ENCODE measurements at regions not wholly inside any gene's neighbourhood (a gene's known extent, or its start where the extent isn't known, plus 50 kb on each side); places are given as distances from the start of the nearest gene placed in this dataset.

DNA sequence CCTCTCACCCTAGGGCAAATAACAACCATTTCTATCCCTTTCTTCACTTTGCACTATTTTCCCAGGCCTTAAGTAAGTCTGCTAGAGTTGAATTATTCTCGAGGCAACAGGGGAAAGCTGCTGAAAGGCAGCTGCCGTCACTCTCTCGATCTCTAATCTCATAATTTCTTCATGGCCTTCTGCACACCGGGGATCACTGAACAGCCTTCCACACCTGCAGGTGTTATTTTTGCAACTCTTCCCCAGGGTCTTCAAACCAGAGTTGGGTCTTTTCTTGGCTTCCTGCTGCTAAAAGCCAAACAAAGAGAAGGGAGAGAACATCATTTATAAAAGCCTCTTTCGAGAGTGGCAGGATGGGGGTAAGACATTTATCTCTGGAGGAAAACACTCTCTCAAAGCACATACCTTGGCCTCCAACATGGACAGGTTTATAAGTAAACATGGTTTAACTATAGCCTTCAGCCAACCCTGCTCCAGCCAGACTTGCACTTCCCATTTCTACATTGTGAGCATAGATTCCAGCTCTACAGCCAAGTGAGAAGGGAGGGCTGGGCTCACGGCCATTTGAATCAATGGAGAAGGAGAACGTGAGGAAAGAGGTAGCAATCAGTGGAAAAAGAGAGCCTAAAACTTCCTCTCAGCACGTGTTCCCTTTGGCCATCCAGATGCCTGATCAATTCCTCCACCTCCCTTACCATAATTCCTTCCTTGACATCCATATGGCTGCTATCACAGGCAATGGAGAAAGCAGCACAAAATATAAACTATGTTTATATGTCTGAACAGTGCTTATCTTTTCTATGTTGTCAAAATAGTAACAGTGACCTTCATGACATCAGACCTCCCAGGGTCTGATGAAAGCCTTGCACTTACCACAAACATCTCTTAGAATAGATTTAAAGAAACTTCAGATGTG is 464.9 kb downstream of the TLE1 start:
- H3K27ac ChIP-seq: no peak overlapping the region
- 42 to 49% (median 46%) methylated on average over 8 of the region's 8 CpGs for WGBS, 4 donors

DNA sequence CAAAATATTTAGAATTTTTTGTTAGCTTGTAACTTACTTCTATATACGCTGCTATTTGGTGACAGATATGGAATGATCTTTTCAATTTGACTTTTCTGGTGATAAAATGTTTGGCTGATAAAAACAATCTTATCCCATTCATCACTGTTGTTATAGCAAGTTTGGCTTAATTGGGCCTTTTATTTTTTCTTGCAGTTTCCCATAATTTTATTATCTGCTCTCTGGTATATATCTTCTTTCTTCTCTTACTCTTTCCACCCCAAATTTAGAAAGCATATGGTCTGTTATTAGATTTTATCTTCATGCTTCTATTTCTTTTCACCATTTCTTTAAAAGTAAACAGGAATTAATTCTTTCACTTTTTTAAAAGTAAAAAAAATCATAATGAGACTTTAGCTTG is 474.4 kb downstream of the TLE1 start:
- no peak for DNase-seq
- intact Hi-C loops (cut with DNase I): no loop called here

More for the DNA sequence above, 464.9 kb downstream of the TLE1 start:
- intact Hi-C loops (cut with DNase I): no loop called here
- TF ChIP-seq POLR2A (IDR thresholded peaks at IDR 0.05): no peak
- TF ChIP-seq, protein P1, sequence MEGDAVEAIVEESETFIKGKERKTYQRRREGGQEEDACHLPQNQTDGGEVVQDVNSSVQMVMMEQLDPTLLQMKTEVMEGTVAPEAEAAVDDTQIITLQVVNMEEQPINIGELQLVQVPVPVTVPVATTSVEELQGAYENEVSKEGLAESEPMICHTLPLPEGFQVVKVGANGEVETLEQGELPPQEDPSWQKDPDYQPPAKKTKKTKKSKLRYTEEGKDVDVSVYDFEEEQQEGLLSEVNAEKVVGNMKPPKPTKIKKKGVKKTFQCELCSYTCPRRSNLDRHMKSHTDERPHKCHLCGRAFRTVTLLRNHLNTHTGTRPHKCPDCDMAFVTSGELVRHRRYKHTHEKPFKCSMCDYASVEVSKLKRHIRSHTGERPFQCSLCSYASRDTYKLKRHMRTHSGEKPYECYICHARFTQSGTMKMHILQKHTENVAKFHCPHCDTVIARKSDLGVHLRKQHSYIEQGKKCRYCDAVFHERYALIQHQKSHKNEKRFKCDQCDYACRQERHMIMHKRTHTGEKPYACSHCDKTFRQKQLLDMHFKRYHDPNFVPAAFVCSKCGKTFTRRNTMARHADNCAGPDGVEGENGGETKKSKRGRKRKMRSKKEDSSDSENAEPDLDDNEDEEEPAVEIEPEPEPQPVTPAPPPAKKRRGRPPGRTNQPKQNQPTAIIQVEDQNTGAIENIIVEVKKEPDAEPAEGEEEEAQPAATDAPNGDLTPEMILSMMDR (IDR thresholded peaks at IDR 0.05): no peak
- no peak for DNase-seq
- H3K36me3 ChIP-seq (replicated peaks in 1 of 2): no peaks in the 10 kb centered on the region
- no peaks in the 10 kb centered on the region for H3K4me1 ChIP-seq (replicated peaks in 1 of 2)
- H3K4me3 ChIP-seq: no peak overlapping the region
- H3K27me3 ChIP-seq: no peaks in the 10 kb centered on the region
- H3K9me3 ChIP-seq (replicated peaks in 1 of 3): no peaks in the 10 kb centered on the region

DNA sequence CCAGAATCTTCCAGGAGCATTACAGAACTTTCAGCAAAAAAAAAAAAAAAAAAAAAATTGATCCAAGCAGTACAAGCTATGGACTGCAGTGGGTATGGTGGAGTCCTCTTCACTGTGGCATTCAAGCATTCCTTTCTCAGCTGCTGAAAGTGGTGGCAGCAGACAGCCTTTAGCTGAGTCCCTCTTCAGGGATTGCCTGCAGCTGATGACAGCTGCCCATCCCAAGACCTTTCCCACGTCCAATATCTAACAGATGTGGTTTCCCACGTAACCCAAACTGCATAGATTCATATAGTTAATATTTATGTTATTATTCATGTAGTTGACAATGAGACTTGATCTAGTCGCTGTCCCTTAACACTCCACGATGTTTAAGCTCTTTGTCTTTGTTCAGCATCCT is 475.9 kb downstream of the TLE1 start:
- Histone ChIP-seq H3K36me3 (replicated peaks in 1 of 2) (no peaks in the 10 kb centered on the region), H3K4me1 (replicated peaks in 1 of 2) (no peaks in the 10 kb centered on the region), H3K27me3 (no peaks in the 10 kb centered on the region), H3K4me3 (no peak overlapping the region), H3K9me3 (replicated peaks in 1 of 3) (no peaks in the 10 kb centered on the region), H3K27ac (no peak overlapping the region)
- WGBS, 4 donors: 79 to 94% (median 92%) methylated on average over 4 of the region's 4 CpGs
- TF ChIP-seq, protein P1 (IDR thresholded peaks at IDR 0.05): no peak
- no peak for TF ChIP-seq POLR2A (IDR thresholded peaks at IDR 0.05)
- no peak for DNase-seq
- intact Hi-C loops (cut with DNase I): no loop called here

More for the DNA sequence above, 474.4 kb downstream of the TLE1 start:
- Histone ChIP-seq H3K36me3 (replicated peaks in 1 of 2) (no peaks in the 10 kb centered on the region), H3K27ac (no peak overlapping the region), H3K9me3 (replicated peaks in 1 of 3) (no peaks in the 10 kb centered on the region), H3K4me3 (no peak overlapping the region), H3K27me3 (no peaks in the 10 kb centered on the region), H3K4me1 (replicated peaks in 1 of 2) (no peaks in the 10 kb centered on the region)
- TF ChIP-seq, protein P1 (IDR thresholded peaks at IDR 0.05): no peak
- TF ChIP-seq POLR2A (IDR thresholded peaks at IDR 0.05): no peak
- WGBS, 4 donors: 90 to 96% (median 94%) methylated on average over 1 of the region's 1 CpG

DNA sequence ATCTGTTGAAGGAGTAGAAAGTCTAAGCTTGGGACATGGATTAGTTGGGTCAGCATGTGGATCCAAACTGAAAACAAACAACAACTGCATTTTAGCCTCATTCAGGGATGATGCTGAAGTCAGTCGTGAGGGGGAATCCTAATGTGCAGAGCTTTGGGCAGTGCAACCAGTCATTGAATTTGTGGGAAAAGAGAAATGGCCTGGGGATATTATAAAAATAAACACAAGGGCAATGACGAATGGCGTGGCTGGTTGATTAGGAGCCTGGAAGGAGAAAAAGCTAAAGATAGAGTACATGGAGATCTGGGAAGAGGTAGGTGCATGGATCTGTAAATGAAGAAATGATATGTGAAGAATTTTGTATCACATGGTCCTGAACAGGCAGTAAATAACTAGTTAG is 477.6 kb downstream of the TLE1 start:
- Histone ChIP-seq H3K9me3 (replicated peaks in 1 of 3) (no peaks in the 10 kb centered on the region), H3K4me3 (no peak overlapping the region), H3K36me3 (replicated peaks in 1 of 2) (no peaks in the 10 kb centered on the region), H3K4me1 (replicated peaks in 1 of 2) (no peaks in the 10 kb centered on the region), H3K27me3 (no peaks in the 10 kb centered on the region), H3K27ac (no peak overlapping the region)
- no peak for DNase-seq
- WGBS, 4 donors: 81 to 90% (median 87%) methylated on average over 3 of the region's 3 CpGs
- TF ChIP-seq, protein P1 (IDR thresholded peaks at IDR 0.05): no peak
- TF ChIP-seq POLR2A (IDR thresholded peaks at IDR 0.05): no peak
- intact Hi-C loops (cut with DNase I): no loop called here

All from adrenal gland (tissue), 9 donors.